Progenitor cell of endocrine pancreas (in vitro differentiated cells): ENCODE measurements at regions not wholly inside any gene's neighbourhood (a gene's known extent, or its start where the extent isn't known, plus 50 kb on each side); places are given as distances from the start of the nearest gene placed in this dataset.

Experiments used
- DNase-seq: peaks from one replicate; pipeline ENCODE4 v3.0.0; 2021; ENCODE audit warnings: low spot score; ENCODE audit not compliant: unreplicated experiment
- H3K27ac Mint-ChIP-seq: 2 replicates; pipeline ENCODE4 v1.8.0; 2021; ENCODE audit warnings: mild to moderate bottlenecking, moderate library complexity, mixed read lengths
- H3K27me3 Mint-ChIP-seq: 2 replicates; pipeline ENCODE4 v1.8.0; 2021; ENCODE audit warnings: mixed read lengths
- H3K36me3 Mint-ChIP-seq: 2 replicates; pipeline ENCODE4 v1.8.0; 2022; ENCODE audit warnings: mixed read lengths; ENCODE audit not compliant: insufficient read depth
- H3K4me1 Mint-ChIP-seq: 2 replicates; pipeline ENCODE4 v1.8.0; 2021; ENCODE audit warnings: low read depth, mixed read lengths
- H3K4me3 Mint-ChIP-seq: 2 replicates; pipeline ENCODE4 v1.8.0; 2021; ENCODE audit warnings: low read depth, mild to moderate bottlenecking, moderate library complexity, mixed read lengths
- H3K9me3 Mint-ChIP-seq: 2 replicates; pipeline ENCODE4 v1.8.0; 2021; ENCODE audit warnings: low read depth, mixed read lengths
- TF ChIP-seq, protein P1 (sequence below): fragments of 200-600 bp; sonication (generic); IDR thresholded peaks from one replicate; pipeline ENCODE4 v1.5.0; 2021; ENCODE audit warnings: antibody characterized with exemption, mild to moderate bottlenecking; ENCODE audit not compliant: unreplicated experiment

DNA sequence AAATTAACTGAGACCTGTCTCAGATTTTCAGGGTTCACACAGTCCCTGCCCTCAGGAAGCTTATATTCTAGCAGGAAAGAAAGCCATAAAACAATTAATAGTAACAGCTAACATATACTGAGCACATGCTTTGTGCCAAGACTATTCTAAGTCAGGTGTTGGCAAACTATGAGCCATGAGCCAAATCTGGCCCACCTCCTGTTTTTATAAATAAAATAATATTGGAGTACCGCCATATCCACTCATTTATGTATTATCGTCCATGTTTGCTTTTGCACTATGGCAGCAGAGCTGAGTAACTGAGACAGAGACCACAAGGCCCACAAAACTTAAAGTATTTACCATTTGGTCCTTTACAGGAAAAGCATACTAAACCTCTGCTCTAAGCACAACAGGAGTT lies 83.3 kb upstream of the TRIO start:
- Mint-ChIP-seq H3K4me1 (no peaks in the 10 kb centered on the region), H3K27me3 (no peaks in the 10 kb centered on the region), H3K9me3 (peaks cover 6% of the 10 kb centered on the region), H3K27ac (no peak overlapping the region), H3K36me3 (no peaks in the 10 kb centered on the region), H3K4me3 (no peak overlapping the region)
- TF ChIP-seq, protein P1, sequence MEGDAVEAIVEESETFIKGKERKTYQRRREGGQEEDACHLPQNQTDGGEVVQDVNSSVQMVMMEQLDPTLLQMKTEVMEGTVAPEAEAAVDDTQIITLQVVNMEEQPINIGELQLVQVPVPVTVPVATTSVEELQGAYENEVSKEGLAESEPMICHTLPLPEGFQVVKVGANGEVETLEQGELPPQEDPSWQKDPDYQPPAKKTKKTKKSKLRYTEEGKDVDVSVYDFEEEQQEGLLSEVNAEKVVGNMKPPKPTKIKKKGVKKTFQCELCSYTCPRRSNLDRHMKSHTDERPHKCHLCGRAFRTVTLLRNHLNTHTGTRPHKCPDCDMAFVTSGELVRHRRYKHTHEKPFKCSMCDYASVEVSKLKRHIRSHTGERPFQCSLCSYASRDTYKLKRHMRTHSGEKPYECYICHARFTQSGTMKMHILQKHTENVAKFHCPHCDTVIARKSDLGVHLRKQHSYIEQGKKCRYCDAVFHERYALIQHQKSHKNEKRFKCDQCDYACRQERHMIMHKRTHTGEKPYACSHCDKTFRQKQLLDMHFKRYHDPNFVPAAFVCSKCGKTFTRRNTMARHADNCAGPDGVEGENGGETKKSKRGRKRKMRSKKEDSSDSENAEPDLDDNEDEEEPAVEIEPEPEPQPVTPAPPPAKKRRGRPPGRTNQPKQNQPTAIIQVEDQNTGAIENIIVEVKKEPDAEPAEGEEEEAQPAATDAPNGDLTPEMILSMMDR, result no peak
- DNase-seq, result no peak

DNA sequence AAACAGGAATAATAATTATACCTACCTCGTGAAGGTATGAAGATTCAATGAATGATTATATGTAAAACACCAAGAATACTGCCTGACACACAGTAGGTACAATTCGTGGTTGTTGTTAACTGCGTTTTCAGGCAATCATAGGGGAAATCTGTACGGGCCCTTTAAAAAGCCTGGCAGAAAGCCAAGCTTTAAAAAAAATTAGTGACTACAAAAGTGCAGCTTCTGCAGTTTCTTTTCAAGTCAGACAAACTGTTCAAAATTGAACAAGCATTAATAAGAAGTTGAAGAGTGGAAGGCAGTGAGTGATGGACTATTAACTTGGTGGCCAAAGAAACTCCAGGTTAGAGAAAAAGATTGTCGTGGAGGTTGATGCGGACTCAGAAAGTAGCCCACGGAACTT lies 85.9 kb upstream of the TRIO start:
- H3K27ac Mint-ChIP-seq, result no peak overlapping the region
- TF ChIP-seq, protein P1, result no peak
- no peaks in the 10 kb centered on the region for H3K36me3 Mint-ChIP-seq
- H3K4me1 Mint-ChIP-seq, result no peaks in the 10 kb centered on the region
- H3K4me3 Mint-ChIP-seq, result no peak overlapping the region
- no peaks in the 10 kb centered on the region for H3K27me3 Mint-ChIP-seq
- H3K9me3 Mint-ChIP-seq, result peaks cover 6% of the 10 kb centered on the region
- DNase-seq, result no peak

DNA sequence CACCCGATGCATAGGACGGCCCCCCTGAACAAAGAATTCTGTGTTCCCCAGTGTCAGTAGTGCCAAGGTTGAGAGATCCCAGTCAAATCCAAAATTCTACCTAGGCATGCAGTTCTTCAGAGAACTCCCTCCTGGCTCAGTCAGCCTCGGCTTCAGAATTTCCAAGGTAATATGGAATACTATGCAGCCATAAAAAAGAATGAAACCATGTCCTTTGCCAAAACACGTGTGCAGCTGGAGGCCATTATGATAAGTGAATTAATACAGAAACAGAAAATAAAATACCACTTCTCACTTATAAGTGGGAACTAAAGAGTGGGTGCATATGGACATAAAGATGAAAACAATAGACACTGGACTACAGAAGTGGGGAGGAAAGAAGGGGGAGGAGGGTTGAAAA lies 87.1 kb upstream of the TRIO start:
- H3K4me3 Mint-ChIP-seq, result no peak overlapping the region
- no peaks in the 10 kb centered on the region for H3K36me3 Mint-ChIP-seq
- TF ChIP-seq, protein P1, result no peak
- no peak overlapping the region for H3K27ac Mint-ChIP-seq
- no peak for DNase-seq
- H3K27me3 Mint-ChIP-seq, result no peaks in the 10 kb centered on the region
- H3K4me1 Mint-ChIP-seq, result no peaks in the 10 kb centered on the region
- H3K9me3 Mint-ChIP-seq, result peaks cover 4% of the 10 kb centered on the region

DNA sequence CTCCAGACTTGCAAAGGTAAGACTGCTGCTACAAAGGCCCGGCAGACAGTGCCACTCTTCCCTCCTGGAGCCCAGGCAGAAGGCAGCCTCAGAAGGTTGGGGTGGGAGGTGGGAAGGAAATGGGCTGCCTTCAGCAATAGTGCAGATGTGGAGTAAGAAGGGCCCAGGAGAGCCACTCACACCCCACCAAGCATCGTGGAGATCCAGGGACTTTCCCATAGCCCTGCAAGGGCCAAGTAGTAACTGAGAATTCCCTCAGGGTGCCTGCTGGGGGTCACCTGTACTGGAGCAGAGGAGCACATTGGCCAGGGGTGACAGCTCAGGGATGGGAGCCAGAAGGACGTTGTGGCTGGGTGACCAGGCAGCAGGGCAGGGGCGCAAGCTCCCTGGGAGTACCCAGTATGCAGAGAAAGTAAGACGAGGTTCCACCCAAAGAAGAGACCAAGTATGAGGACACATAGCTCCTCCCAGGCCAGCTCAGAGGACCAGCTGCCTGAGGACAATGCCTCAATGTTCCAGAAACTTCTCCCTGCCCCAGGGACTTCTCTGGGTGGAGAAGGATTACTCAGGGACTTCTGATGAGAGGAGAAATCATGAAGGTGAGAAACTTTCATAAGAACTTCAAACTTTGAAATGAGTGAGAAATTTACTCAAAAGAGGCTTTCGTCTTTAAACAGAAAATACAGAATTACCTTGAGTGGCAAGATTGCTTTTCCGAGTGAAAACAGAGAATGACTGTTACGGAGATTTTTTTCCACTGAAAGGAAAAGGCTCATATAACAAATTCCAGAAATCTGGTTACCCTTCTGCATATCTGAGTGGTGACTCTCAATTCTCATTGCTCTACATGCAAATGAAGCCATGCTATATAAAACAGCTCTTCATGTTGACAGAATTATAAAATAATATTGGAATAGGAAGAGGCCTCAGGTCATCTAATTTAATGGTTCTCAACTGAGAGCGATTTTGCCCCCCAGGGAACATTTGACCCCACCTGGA lies 87.9 kb upstream of the TRIO start:
- Mint-ChIP-seq H3K36me3 (no peaks in the 10 kb centered on the region), H3K4me3 (no peak overlapping the region), H3K27me3 (no peaks in the 10 kb centered on the region), H3K9me3 (no peaks in the 10 kb centered on the region), H3K27ac (no peak overlapping the region), H3K4me1 (no peaks in the 10 kb centered on the region)
- TF ChIP-seq, protein P1, result no peak
- no peak for DNase-seq

DNA sequence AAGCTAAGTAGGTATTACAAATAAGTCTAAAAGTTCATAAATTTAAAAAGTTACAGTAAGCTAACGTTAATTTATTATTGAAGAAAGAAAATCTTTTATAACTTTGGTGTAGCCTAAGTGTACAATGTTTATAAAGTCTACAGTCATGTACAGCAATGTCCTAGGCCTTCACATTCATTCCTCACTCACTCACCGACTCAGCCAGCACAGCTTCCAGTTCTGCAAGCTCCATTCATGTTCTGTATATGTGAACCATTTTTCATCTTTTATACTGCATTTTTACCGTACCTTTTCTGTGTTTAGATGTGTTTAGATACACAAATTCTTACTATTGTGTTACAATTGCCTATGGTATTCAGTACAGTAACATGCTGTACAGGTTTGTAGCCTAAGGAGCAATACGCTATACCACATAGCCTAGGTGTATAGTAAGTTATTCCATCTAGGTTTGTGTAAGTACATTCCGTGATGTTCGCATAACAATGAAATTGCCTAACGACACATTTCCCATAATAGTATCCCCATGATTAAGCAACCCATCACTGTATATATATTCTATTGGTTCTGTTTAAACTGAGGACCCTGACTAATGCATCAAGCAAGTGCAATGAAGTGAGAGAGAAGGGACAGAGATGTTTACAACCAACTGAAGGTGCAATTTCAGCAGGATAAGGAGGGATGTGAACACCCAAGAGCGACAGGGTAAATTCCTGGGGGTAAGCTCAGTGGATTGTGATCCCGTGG lies 88.9 kb upstream of the TRIO start:
- TF ChIP-seq, protein P1, result no peak
- no peak for DNase-seq
- Mint-ChIP-seq H3K4me1 (no peaks in the 10 kb centered on the region), H3K4me3 (no peak overlapping the region), H3K36me3 (no peaks in the 10 kb centered on the region), H3K27ac (no peak overlapping the region), H3K9me3 (no peaks in the 10 kb centered on the region), H3K27me3 (no peaks in the 10 kb centered on the region)
